ENCODE measurements at regions not wholly inside any gene's neighbourhood (a gene's known extent, or its start where the extent isn't known, plus 50 kb on each side); places are given as distances from the start of the nearest gene placed in this dataset.

GRCh38 chr20:16844406-16844805 is 96.2 kb downstream of the OTOR start:
- Histone ChIP-seq H3K9me3 (ENCODE audit: control insufficient read depth in 2 of 2, low read length in 2 of 2) (no peaks in the 10 kb centered on the region), H3K4me3 (ENCODE audit: low read depth, low read length) (no peak overlapping the region), H3K4me1 (ENCODE audit: control insufficient read depth, insufficient read depth, low read length, poor library complexity, severe bottlenecking) (no peaks in the 10 kb centered on the region), H3K27me3 (ENCODE audit: control insufficient read depth, insufficient read depth, low read length) (no peaks in the 10 kb centered on the region), H3K36me3 (ENCODE audit: control insufficient read depth, insufficient read depth, low read length) (no peaks in the 10 kb centered on the region), H3K27ac (ENCODE audit: insufficient read depth, low read length, poor library complexity, severe bottlenecking) (no peak overlapping the region)
- Mint-ChIP-seq H3K36me3 (no peaks in the 10 kb centered on the region), H3K4me3 (no peak overlapping the region), H3K27ac (no peak overlapping the region), H3K9me3 (peaks cover 0 to 2% (median 0%) of the 10 kb centered on the region in 7 donors), H3K27me3 (no peaks in the 10 kb centered on the region), H3K4me1 (no peaks in the 10 kb centered on the region)
- ATAC-seq (ENCODE audit: low read depth in 2 of 2), result no peak
- no peak for DNase-seq

GRCh38 chr20:16846006-16846405 is 97.8 kb downstream of the OTOR start:
- peaks cover 0 to 2% (median 0%) of the 10 kb centered on the region in 7 donors for H3K9me3 Mint-ChIP-seq
- H3K4me1 Mint-ChIP-seq, result no peaks in the 10 kb centered on the region
- no peaks in the 10 kb centered on the region for H3K36me3 Mint-ChIP-seq
- no peaks in the 10 kb centered on the region for H3K27me3 Mint-ChIP-seq
- H3K4me3 ChIP-seq (ENCODE audit: low read depth, low read length), result no peak overlapping the region
- H3K27me3 ChIP-seq (ENCODE audit: control insufficient read depth, insufficient read depth, low read length), result no peaks in the 10 kb centered on the region
- no peak overlapping the region for H3K27ac Mint-ChIP-seq
- no peak overlapping the region for H3K27ac ChIP-seq (ENCODE audit: insufficient read depth, low read length, poor library complexity, severe bottlenecking)
- DNase-seq (no peak), ATAC-seq (ENCODE audit: low read depth in 2 of 2) (no peak)
- no peaks in the 10 kb centered on the region for H3K36me3 ChIP-seq (ENCODE audit: control insufficient read depth, insufficient read depth, low read length)
- H3K4me1 ChIP-seq (ENCODE audit: control insufficient read depth, insufficient read depth, low read length, poor library complexity, severe bottlenecking), result no peaks in the 10 kb centered on the region
- H3K4me3 Mint-ChIP-seq, result no peak overlapping the region
- no peaks in the 10 kb centered on the region for H3K9me3 ChIP-seq (ENCODE audit: control insufficient read depth in 2 of 2, low read length in 2 of 2)

GRCh38 chr20:16848061-16848460 is 99.9 kb downstream of the OTOR start:
- H3K27ac ChIP-seq (ENCODE audit: insufficient read depth, low read length, poor library complexity, severe bottlenecking), result no peak overlapping the region
- no peak for DNase-seq
- Mint-ChIP-seq H3K27ac (no peak overlapping the region), H3K4me3 (no peak overlapping the region), H3K9me3 (peaks cover 0 to 4% (median 0%) of the 10 kb centered on the region in 7 donors), H3K4me1 (no peaks in the 10 kb centered on the region), H3K36me3 (no peaks in the 10 kb centered on the region), H3K27me3 (no peaks in the 10 kb centered on the region)
- no peaks in the 10 kb centered on the region for H3K36me3 ChIP-seq (ENCODE audit: control insufficient read depth, insufficient read depth, low read length)
- no peak overlapping the region for H3K4me3 ChIP-seq (ENCODE audit: low read depth, low read length)
- no peak for ATAC-seq (ENCODE audit: low read depth in 2 of 2)
- H3K9me3 ChIP-seq (ENCODE audit: control insufficient read depth in 2 of 2, low read length in 2 of 2), result no peaks in the 10 kb centered on the region
- no peaks in the 10 kb centered on the region for H3K27me3 ChIP-seq (ENCODE audit: control insufficient read depth, insufficient read depth, low read length)
- H3K4me1 ChIP-seq (ENCODE audit: control insufficient read depth, insufficient read depth, low read length, poor library complexity, severe bottlenecking), result no peaks in the 10 kb centered on the region

- DNase-seq, result no peak
- Mint-ChIP-seq H3K36me3 (no peaks in the 10 kb centered on the region), H3K9me3 (peaks cover 0 to 4% (median 0%) of the 10 kb centered on the region in 7 donors), H3K4me1 (no peaks in the 10 kb centered on the region), H3K27ac (no peak overlapping the region), H3K4me3 (no peak overlapping the region), H3K27me3 (no peaks in the 10 kb centered on the region)
- Histone ChIP-seq H3K4me3 (ENCODE audit: low read depth, low read length) (no peak overlapping the region), H3K27me3 (ENCODE audit: control insufficient read depth, insufficient read depth, low read length) (no peaks in the 10 kb centered on the region), H3K9me3 (ENCODE audit: control insufficient read depth in 2 of 2, low read length in 2 of 2) (no peaks in the 10 kb centered on the region), H3K36me3 (ENCODE audit: control insufficient read depth, insufficient read depth, low read length) (no peaks in the 10 kb centered on the region), H3K4me1 (ENCODE audit: control insufficient read depth, insufficient read depth, low read length, poor library complexity, severe bottlenecking) (no peaks in the 10 kb centered on the region), H3K27ac (ENCODE audit: insufficient read depth, low read length, poor library complexity, severe bottlenecking) (no peak overlapping the region)
- ATAC-seq (ENCODE audit: low read depth in 2 of 2), result no peak
These were observed 100.4 kb downstream of the OTOR start for GRCh38 chr20:16848526-16848925.

- H3K36me3 ChIP-seq (ENCODE audit: control insufficient read depth, insufficient read depth, low read length), result no peaks in the 10 kb centered on the region
- Mint-ChIP-seq H3K4me3 (no peak overlapping the region), H3K9me3 (peaks cover 3 to 21% (median 7%) of the 10 kb centered on the region in 7 donors), H3K36me3 (no peaks in the 10 kb centered on the region), H3K27ac (no peak overlapping the region), H3K27me3 (no peaks in the 10 kb centered on the region), H3K4me1 (no peaks in the 10 kb centered on the region)
- H3K4me3 ChIP-seq (ENCODE audit: low read depth, low read length), result no peak overlapping the region
- ATAC-seq (ENCODE audit: low read depth in 2 of 2) (no peak), DNase-seq (no peak)
- no peaks in the 10 kb centered on the region for H3K9me3 ChIP-seq (ENCODE audit: control insufficient read depth in 2 of 2, low read length in 2 of 2)
- no peak overlapping the region for H3K27ac ChIP-seq (ENCODE audit: insufficient read depth, low read length, poor library complexity, severe bottlenecking)
- H3K27me3 ChIP-seq (ENCODE audit: control insufficient read depth, insufficient read depth, low read length), result no peaks in the 10 kb centered on the region
- H3K4me1 ChIP-seq (ENCODE audit: control insufficient read depth, insufficient read depth, low read length, poor library complexity, severe bottlenecking), result no peaks in the 10 kb centered on the region
These were observed 112.8 kb downstream of the OTOR start for GRCh38 chr20:16860914-16861313.

- DNase-seq (no peak), ATAC-seq (ENCODE audit: low read depth in 2 of 2) (no peak)
- peaks cover 3 to 21% (median 5%) of the 10 kb centered on the region in 7 donors for H3K9me3 Mint-ChIP-seq
- Histone ChIP-seq H3K9me3 (ENCODE audit: control insufficient read depth in 2 of 2, low read length in 2 of 2) (no peaks in the 10 kb centered on the region), H3K27me3 (ENCODE audit: control insufficient read depth, insufficient read depth, low read length) (no peaks in the 10 kb centered on the region), H3K4me1 (ENCODE audit: control insufficient read depth, insufficient read depth, low read length, poor library complexity, severe bottlenecking) (no peaks in the 10 kb centered on the region), H3K36me3 (ENCODE audit: control insufficient read depth, insufficient read depth, low read length) (no peaks in the 10 kb centered on the region), H3K4me3 (ENCODE audit: low read depth, low read length) (no peak overlapping the region), H3K27ac (ENCODE audit: insufficient read depth, low read length, poor library complexity, severe bottlenecking) (no peak overlapping the region)
- H3K4me3 Mint-ChIP-seq, result no peak overlapping the region
- H3K4me1 Mint-ChIP-seq, result no peaks in the 10 kb centered on the region
- H3K27ac Mint-ChIP-seq, result no peak overlapping the region
- no peaks in the 10 kb centered on the region for H3K27me3 Mint-ChIP-seq
- no peaks in the 10 kb centered on the region for H3K36me3 Mint-ChIP-seq
These were observed 113.5 kb downstream of the OTOR start for GRCh38 chr20:16861708-16862107.

GRCh38 chr20:16863303-16863702 is 115.1 kb downstream of the OTOR start:
- no peaks in the 10 kb centered on the region for H3K27me3 ChIP-seq (ENCODE audit: control insufficient read depth, insufficient read depth, low read length)
- H3K36me3 ChIP-seq (ENCODE audit: control insufficient read depth, insufficient read depth, low read length), result no peaks in the 10 kb centered on the region
- H3K4me1 ChIP-seq (ENCODE audit: control insufficient read depth, insufficient read depth, low read length, poor library complexity, severe bottlenecking), result no peaks in the 10 kb centered on the region
- no peak overlapping the region for H3K27ac ChIP-seq (ENCODE audit: insufficient read depth, low read length, poor library complexity, severe bottlenecking)
- no peak overlapping the region for H3K27ac Mint-ChIP-seq
- H3K9me3 ChIP-seq (ENCODE audit: control insufficient read depth in 2 of 2, low read length in 2 of 2), result no peaks in the 10 kb centered on the region
- H3K4me3 Mint-ChIP-seq, result no peak overlapping the region
- H3K4me1 Mint-ChIP-seq, result no peaks in the 10 kb centered on the region
- no peaks in the 10 kb centered on the region for H3K27me3 Mint-ChIP-seq
- DNase-seq, result no peak
- H3K36me3 Mint-ChIP-seq, result no peaks in the 10 kb centered on the region
- no peak for ATAC-seq (ENCODE audit: low read depth in 2 of 2)
- H3K4me3 ChIP-seq (ENCODE audit: low read depth, low read length), result no peak overlapping the region
- peaks cover 0 to 24% (median 3%) of the 10 kb centered on the region in 7 donors for H3K9me3 Mint-ChIP-seq

- Histone ChIP-seq H3K4me3 (ENCODE audit: low read depth, low read length) (no peak overlapping the region), H3K9me3 (ENCODE audit: control insufficient read depth in 2 of 2, low read length in 2 of 2) (no peaks in the 10 kb centered on the region), H3K27me3 (ENCODE audit: control insufficient read depth, insufficient read depth, low read length) (no peaks in the 10 kb centered on the region), H3K4me1 (ENCODE audit: control insufficient read depth, insufficient read depth, low read length, poor library complexity, severe bottlenecking) (no peaks in the 10 kb centered on the region), H3K36me3 (ENCODE audit: control insufficient read depth, insufficient read depth, low read length) (no peaks in the 10 kb centered on the region), H3K27ac (ENCODE audit: insufficient read depth, low read length, poor library complexity, severe bottlenecking) (no peak overlapping the region)
- Mint-ChIP-seq H3K27ac (no peak overlapping the region), H3K4me3 (no peak overlapping the region), H3K36me3 (no peaks in the 10 kb centered on the region), H3K9me3 (peaks cover 0 to 19% (median 3%) of the 10 kb centered on the region in 7 donors), H3K27me3 (no peaks in the 10 kb centered on the region), H3K4me1 (no peaks in the 10 kb centered on the region)
- ATAC-seq (ENCODE audit: low read depth in 2 of 2) (no peak), DNase-seq (no peak)
These were observed 115.9 kb downstream of the OTOR start for GRCh38 chr20:16864069-16864468.
